ENCODE measurements at regions not wholly inside any gene's neighbourhood (a gene's known extent, or its start where the extent isn't known, plus 50 kb on each side); places are given as distances from the start of the nearest gene placed in this dataset.

GRCh38 chr7:10568891-10569290 is 404.8 kb upstream of the PHF14 start:
- Histone ChIP-seq H3K9me3 (ENCODE audit: insufficient read depth, low read depth, low read length) (no peaks in the 10 kb centered on the region), H3K36me3 (ENCODE audit: insufficient read depth, low read length) (no peaks in the 10 kb centered on the region), H3K27ac (ENCODE audit: low read depth, low read length) (no peak overlapping the region), H3K9ac (ENCODE audit: low read length) (no peak overlapping the region), H4K20me1 (ENCODE audit: insufficient read depth, low read length) (no peaks in the 10 kb centered on the region), H3K4me1 (ENCODE audit: insufficient read depth, low read length) (no peaks in the 10 kb centered on the region), H3K79me2 (ENCODE audit: insufficient read depth, low read length) (no peaks in the 10 kb centered on the region), H3K4me2 (ENCODE audit: low read length) (no peak overlapping the region), H3K4me3 (ENCODE audit: insufficient read depth, low read depth, low read length) (no peak overlapping the region), H3K27me3 (ENCODE audit: insufficient read depth, low read length) (no peaks in the 10 kb centered on the region), H2AFZ (ENCODE audit: low read depth, low read length) (no peak overlapping the region)
- Mint-ChIP-seq H3K4me3 (ENCODE audit: unreplicated experiment) (no peak overlapping the region), H3K27me3 (ENCODE audit: low read depth, unreplicated experiment) (no peaks in the 10 kb centered on the region), H3K36me3 (ENCODE audit: low read depth, unreplicated experiment) (peaks cover 1% of the 10 kb centered on the region), H3K4me1 (ENCODE audit: low read depth, unreplicated experiment) (no peaks in the 10 kb centered on the region), H3K9me3 (ENCODE audit: unreplicated experiment) (no peaks in the 10 kb centered on the region), H3K27ac (ENCODE audit: unreplicated experiment) (no peak overlapping the region)
- TF ChIP-seq CTCF (IDR thresholded peaks at IDR 0.05; ENCODE audit: insufficient read depth, low read depth, low read length) = no peak
- no peak for TF ChIP-seq EZH2 (IDR thresholded peaks at IDR 0.05; ENCODE audit: insufficient read depth, low read length)
- no peak for FAIRE-seq
- DNase-seq (ENCODE audit: low read depth) = no peak

- no peak for DNase-seq (ENCODE audit: low read depth)
- Mint-ChIP-seq H3K4me3 (ENCODE audit: unreplicated experiment) (no peak overlapping the region), H3K9me3 (ENCODE audit: unreplicated experiment) (no peaks in the 10 kb centered on the region), H3K27ac (ENCODE audit: unreplicated experiment) (no peak overlapping the region), H3K4me1 (ENCODE audit: low read depth, unreplicated experiment) (no peaks in the 10 kb centered on the region), H3K36me3 (ENCODE audit: low read depth, unreplicated experiment) (peaks cover 1% of the 10 kb centered on the region), H3K27me3 (ENCODE audit: low read depth, unreplicated experiment) (no peaks in the 10 kb centered on the region)
- Histone ChIP-seq H3K4me1 (ENCODE audit: insufficient read depth, low read length) (no peaks in the 10 kb centered on the region), H3K79me2 (ENCODE audit: insufficient read depth, low read length) (no peaks in the 10 kb centered on the region), H3K9ac (ENCODE audit: low read length) (no peak overlapping the region), H3K27ac (ENCODE audit: low read depth, low read length) (no peak overlapping the region), H3K4me2 (ENCODE audit: low read length) (no peak overlapping the region), H2AFZ (ENCODE audit: low read depth, low read length) (no peak overlapping the region), H4K20me1 (ENCODE audit: insufficient read depth, low read length) (no peaks in the 10 kb centered on the region), H3K4me3 (ENCODE audit: insufficient read depth, low read depth, low read length) (no peak overlapping the region), H3K36me3 (ENCODE audit: insufficient read depth, low read length) (no peaks in the 10 kb centered on the region), H3K27me3 (ENCODE audit: insufficient read depth, low read length) (no peaks in the 10 kb centered on the region), H3K9me3 (ENCODE audit: insufficient read depth, low read depth, low read length) (no peaks in the 10 kb centered on the region)
- FAIRE-seq = no peak
- TF ChIP-seq CTCF (IDR thresholded peaks at IDR 0.05; ENCODE audit: insufficient read depth, low read depth, low read length) (no peak), EZH2 (IDR thresholded peaks at IDR 0.05; ENCODE audit: insufficient read depth, low read length) (no peak)
These were observed 401.9 kb upstream of the PHF14 start for GRCh38 chr7:10571759-10572158.

GRCh38 chr7:10577866-10578374 is 395.8 kb upstream of the PHF14 start:
- Histone ChIP-seq H3K4me1 (ENCODE audit: insufficient read depth, low read length) (no peaks in the 10 kb centered on the region), H3K4me2 (ENCODE audit: low read length) (no peak overlapping the region), H3K4me3 (ENCODE audit: insufficient read depth, low read depth, low read length) (no peak overlapping the region), H3K9me3 (ENCODE audit: insufficient read depth, low read depth, low read length) (no peaks in the 10 kb centered on the region), H3K36me3 (ENCODE audit: insufficient read depth, low read length) (no peaks in the 10 kb centered on the region), H3K27ac (ENCODE audit: low read depth, low read length) (no peak overlapping the region), H3K9ac (ENCODE audit: low read length) (no peak overlapping the region), H3K79me2 (ENCODE audit: insufficient read depth, low read length) (no peaks in the 10 kb centered on the region), H3K27me3 (ENCODE audit: insufficient read depth, low read length) (no peaks in the 10 kb centered on the region), H2AFZ (ENCODE audit: low read depth, low read length) (no peak overlapping the region), H4K20me1 (ENCODE audit: insufficient read depth, low read length) (no peaks in the 10 kb centered on the region)
- TF ChIP-seq CTCF (IDR thresholded peaks at IDR 0.05; ENCODE audit: insufficient read depth, low read depth, low read length) = no peak
- TF ChIP-seq EZH2 (IDR thresholded peaks at IDR 0.05; ENCODE audit: insufficient read depth, low read length) = no peak
- no peaks in the 10 kb centered on the region for H3K36me3 Mint-ChIP-seq (ENCODE audit: low read depth, unreplicated experiment)
- no peak overlapping the region for H3K27ac Mint-ChIP-seq (ENCODE audit: unreplicated experiment)
- H3K27me3 Mint-ChIP-seq (ENCODE audit: low read depth, unreplicated experiment) = no peaks in the 10 kb centered on the region
- H3K4me1 Mint-ChIP-seq (ENCODE audit: low read depth, unreplicated experiment) = no peaks in the 10 kb centered on the region
- no peaks in the 10 kb centered on the region for H3K9me3 Mint-ChIP-seq (ENCODE audit: unreplicated experiment)
- no peak overlapping the region for H3K4me3 Mint-ChIP-seq (ENCODE audit: unreplicated experiment)
- FAIRE-seq (no peak), DNase-seq (ENCODE audit: low read depth) (no peak)

Measured in astrocyte (in vitro differentiated cells and primary cell).